Kidney glomerular epithelial cell (primary cell): ENCODE measurements at regions not wholly inside any gene's neighbourhood (a gene's known extent, or its start where the extent isn't known, plus 50 kb on each side); places are given as distances from the start of the nearest gene placed in this dataset.

Experiments
- DNase-seq: peaks from one replicate; lab custom pipeline; 2025; lab: John Stamatoyannopoulos, UW

GRCh38 chr5:51279983-51280706, 103.1 kb upstream of the ISL1 start:
- no peak for DNase-seq

DNA sequence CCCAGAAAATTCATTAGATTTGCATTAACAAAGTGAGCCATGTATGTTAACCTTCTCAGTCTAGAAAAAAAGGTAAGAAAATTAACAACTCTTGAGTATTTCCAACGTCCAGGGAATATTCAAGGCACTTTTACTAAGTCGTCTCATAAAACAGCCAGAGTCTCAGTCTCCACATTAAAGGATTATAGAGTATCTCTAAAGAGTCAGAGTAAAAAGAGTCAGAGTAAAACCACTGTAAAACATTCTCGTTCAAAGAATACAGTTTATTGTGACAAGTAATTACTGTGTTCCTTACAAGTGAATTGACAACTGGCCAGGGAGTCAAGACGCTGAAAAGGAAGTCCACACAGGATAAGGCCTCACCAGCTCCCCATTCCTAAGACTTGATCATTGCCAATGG, 97.2 kb upstream of the ISL1 start:
- no peak for DNase-seq

GRCh38 chr5:51302343-51302742, 80.9 kb upstream of the ISL1 start:
- no peak for DNase-seq

GRCh38 chr5:51326844-51327243, 56.4 kb upstream of the ISL1 start:
- DNase-seq: no peak
